ENCODE measurements at regions not wholly inside any gene's neighbourhood (a gene's known extent, or its start where the extent isn't known, plus 50 kb on each side); places are given as distances from the start of the nearest gene placed in this dataset.

GRCh38 chr4:19579608-19580007 is 672.1 kb upstream of the SLIT2 start:
- TF ChIP-seq EZH2phosphoT487 (IDR thresholded peaks at IDR 0.05; ENCODE audit: borderline replicate concordance, low read length) = no peak
- no peak for TF ChIP-seq CTCF (IDR thresholded peaks at IDR 0.05; ENCODE audit: low read depth, low read length, poor library complexity, severe bottlenecking)

Measured in DOHH2 (cell line).